ENCODE measurements at regions not wholly inside any gene's neighbourhood (a gene's known extent, or its start where the extent isn't known, plus 50 kb on each side); places are given as distances from the start of the nearest gene placed in this dataset.

DNA sequence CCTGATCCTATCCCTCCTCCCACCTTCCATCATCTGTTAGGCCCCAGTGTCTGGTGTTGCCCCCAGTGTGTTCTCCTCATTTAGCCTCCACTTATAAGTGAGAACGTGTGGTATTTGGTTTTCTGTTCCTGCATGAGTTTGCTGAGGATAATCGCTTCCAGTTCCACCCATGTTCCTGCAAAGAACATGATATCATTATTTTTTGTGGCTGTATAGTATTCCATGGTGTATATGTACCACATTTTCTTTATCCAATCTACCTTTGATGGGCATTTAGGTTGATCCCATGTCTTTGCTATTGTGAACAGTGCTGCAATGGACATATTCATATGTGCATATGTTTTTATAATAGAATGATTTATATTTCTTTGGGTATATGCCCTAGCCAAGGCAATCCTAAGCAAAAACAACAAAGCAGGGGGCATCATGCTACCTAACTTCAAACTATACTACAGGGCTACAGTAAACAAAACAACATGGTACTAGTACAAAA lies 142.9 kb downstream of the TNFSF18 start:
- H3K27ac ChIP-seq (ENCODE audit: insufficient read depth, low read length, poor library complexity, severe bottlenecking): no peak overlapping the region
- H3K9me3 ChIP-seq (ENCODE audit: control insufficient read depth, low read length): peaks cover 4% of the 10 kb centered on the region
- no peak for DNase-seq
- H3K36me3 ChIP-seq (ENCODE audit: control insufficient read depth, insufficient read depth, low read length): no peaks in the 10 kb centered on the region
- H3K4me1 ChIP-seq (ENCODE audit: control insufficient read depth, insufficient read depth, low read length, poor library complexity, severe bottlenecking): no peaks in the 10 kb centered on the region
- no peak overlapping the region for H3K4me3 ChIP-seq (ENCODE audit: insufficient read depth, low read depth, low read length, poor library complexity, severe bottlenecking)
- no peaks in the 10 kb centered on the region for H3K27me3 ChIP-seq (replicated peaks; ENCODE audit: control insufficient read depth, insufficient read depth, low read length, poor library complexity, severe bottlenecking)

DNA sequence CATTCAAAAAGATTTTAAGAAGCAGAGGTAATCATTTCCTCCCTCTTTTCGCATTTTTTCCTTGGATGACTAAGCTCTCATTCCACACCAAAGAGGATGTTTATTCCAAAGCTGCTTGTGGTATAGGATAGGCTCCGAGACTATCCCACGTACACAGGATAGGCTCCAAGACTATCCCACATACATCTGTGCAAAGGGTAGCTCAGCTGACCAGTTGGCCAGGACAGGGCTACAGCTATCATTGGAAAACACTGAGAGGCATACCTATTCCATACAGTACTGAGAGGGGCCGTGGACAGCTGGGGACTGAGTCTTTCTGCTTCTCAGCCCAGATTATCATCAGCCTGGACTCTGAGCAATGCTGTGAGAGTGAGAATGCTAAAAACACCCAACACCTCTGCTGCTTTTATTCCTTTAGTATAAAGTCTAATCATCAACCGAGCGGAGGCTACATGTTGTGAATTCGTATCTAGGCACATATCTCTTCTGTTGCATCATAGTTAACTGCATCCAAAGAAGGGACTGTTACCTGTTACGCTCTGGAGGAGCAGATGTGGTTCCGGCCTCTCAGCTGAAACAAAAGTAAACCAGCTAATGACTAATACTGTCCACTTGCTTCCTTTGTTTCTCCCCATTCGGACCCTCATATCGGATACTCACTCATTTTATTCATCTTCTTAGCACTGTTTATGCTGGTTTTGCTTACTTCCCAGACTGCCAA lies 141.0 kb downstream of the TNFSF18 start:
- Histone ChIP-seq H3K9me3 (ENCODE audit: control insufficient read depth, low read length) (peaks cover 7% of the 10 kb centered on the region), H3K4me1 (ENCODE audit: control insufficient read depth, insufficient read depth, low read length, poor library complexity, severe bottlenecking) (no peaks in the 10 kb centered on the region), H3K27me3 (replicated peaks; ENCODE audit: control insufficient read depth, insufficient read depth, low read length, poor library complexity, severe bottlenecking) (no peaks in the 10 kb centered on the region), H3K27ac (ENCODE audit: insufficient read depth, low read length, poor library complexity, severe bottlenecking) (no peak overlapping the region), H3K36me3 (ENCODE audit: control insufficient read depth, insufficient read depth, low read length) (no peaks in the 10 kb centered on the region), H3K4me3 (ENCODE audit: insufficient read depth, low read depth, low read length, poor library complexity, severe bottlenecking) (no peak overlapping the region)
- no peak for DNase-seq

DNA sequence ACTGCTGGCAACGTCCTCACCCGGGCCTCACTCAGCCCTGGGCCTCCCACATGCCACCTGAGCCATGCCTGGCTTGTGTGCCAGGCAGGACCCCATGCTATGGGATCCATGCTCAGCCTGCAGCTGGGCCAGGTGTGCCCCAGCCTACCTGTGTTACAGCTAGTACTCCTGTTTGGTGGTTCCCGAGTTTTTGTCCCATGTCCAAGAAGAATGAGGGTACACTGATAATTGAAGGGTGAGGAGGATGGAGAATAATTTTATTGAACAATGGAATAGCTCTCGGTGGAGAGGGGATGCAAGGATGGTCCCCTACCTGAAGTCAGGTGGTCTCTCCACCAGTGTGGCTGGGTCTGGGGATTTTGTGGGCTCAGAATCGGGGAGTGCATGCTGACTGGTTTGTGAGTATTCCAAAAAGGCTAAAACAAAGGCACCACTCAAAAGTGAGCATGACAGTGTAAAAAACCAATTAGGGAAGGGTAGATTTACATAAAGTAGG lies 137.9 kb downstream of the TNFSF18 start:
- Histone ChIP-seq H3K4me1 (ENCODE audit: control insufficient read depth, insufficient read depth, low read length, poor library complexity, severe bottlenecking) (no peaks in the 10 kb centered on the region), H3K36me3 (ENCODE audit: control insufficient read depth, insufficient read depth, low read length) (no peaks in the 10 kb centered on the region), H3K27ac (ENCODE audit: insufficient read depth, low read length, poor library complexity, severe bottlenecking) (no peak overlapping the region), H3K9me3 (ENCODE audit: control insufficient read depth, low read length) (peaks cover 7% of the 10 kb centered on the region), H3K27me3 (replicated peaks; ENCODE audit: control insufficient read depth, insufficient read depth, low read length, poor library complexity, severe bottlenecking) (no peaks in the 10 kb centered on the region), H3K4me3 (ENCODE audit: insufficient read depth, low read depth, low read length, poor library complexity, severe bottlenecking) (no peak overlapping the region)
- no peak for DNase-seq

DNA sequence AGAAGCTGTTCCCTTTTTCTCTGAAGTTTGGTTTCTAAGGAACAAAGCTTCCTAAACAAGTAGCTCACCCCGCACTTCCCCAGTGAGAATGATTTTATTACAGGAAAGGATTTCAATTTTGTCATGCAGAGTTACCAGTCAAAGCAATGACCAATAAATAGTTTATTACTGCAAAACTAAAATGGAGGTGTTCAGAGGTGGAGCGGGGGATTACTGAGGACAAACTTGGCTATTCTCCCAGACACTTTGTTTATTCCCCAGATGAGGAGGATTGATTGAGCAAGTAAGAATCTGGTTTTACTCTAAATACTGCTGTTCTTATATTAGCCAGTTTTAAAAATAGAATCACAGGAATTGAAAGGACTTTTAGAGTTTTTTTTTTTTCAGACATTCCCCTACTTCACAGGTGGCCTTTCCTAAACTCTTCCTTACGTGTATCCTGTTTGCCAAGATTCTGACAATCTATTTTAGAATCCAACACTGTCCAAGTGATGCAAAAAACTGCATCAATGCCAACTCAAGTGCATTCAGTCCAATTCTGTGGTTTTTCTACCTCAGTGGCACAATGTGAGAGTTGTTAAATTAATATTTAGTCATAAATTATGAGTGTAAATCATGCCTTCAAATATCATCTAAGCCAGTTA lies 136.1 kb downstream of the TNFSF18 start:
- Histone ChIP-seq H3K4me3 (ENCODE audit: insufficient read depth, low read depth, low read length, poor library complexity, severe bottlenecking) (no peak overlapping the region), H3K9me3 (ENCODE audit: control insufficient read depth, low read length) (peaks cover 7% of the 10 kb centered on the region), H3K4me1 (ENCODE audit: control insufficient read depth, insufficient read depth, low read length, poor library complexity, severe bottlenecking) (no peaks in the 10 kb centered on the region), H3K27me3 (replicated peaks; ENCODE audit: control insufficient read depth, insufficient read depth, low read length, poor library complexity, severe bottlenecking) (no peaks in the 10 kb centered on the region), H3K36me3 (ENCODE audit: control insufficient read depth, insufficient read depth, low read length) (no peaks in the 10 kb centered on the region), H3K27ac (ENCODE audit: insufficient read depth, low read length, poor library complexity, severe bottlenecking) (no peak overlapping the region)
- no peak for DNase-seq

DNA sequence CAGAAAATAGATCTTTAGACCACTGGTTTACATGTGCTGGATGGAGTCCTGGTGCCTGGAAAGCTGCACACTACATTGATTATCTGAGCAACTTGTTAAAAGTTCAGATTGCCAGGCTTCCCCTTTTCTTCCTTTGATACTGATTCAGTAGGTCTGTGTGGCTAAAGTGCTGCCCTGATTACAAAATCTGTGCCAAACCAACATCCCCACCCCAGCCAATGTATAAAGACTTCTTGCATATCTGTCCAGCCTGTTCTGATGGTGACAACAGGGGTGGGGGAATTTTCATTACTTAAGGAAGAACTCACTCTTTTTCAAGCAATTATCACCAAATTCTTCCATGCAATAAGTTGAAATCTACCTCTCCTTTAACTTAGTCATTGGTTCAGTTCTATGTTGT lies 135.5 kb downstream of the TNFSF18 start:
- H3K4me3 ChIP-seq (ENCODE audit: insufficient read depth, low read depth, low read length, poor library complexity, severe bottlenecking): no peak overlapping the region
- no peaks in the 10 kb centered on the region for H3K36me3 ChIP-seq (ENCODE audit: control insufficient read depth, insufficient read depth, low read length)
- H3K4me1 ChIP-seq (ENCODE audit: control insufficient read depth, insufficient read depth, low read length, poor library complexity, severe bottlenecking): no peaks in the 10 kb centered on the region
- no peaks in the 10 kb centered on the region for H3K27me3 ChIP-seq (replicated peaks; ENCODE audit: control insufficient read depth, insufficient read depth, low read length, poor library complexity, severe bottlenecking)
- H3K9me3 ChIP-seq (ENCODE audit: control insufficient read depth, low read length): peaks cover 7% of the 10 kb centered on the region
- DNase-seq: no peak
- H3K27ac ChIP-seq (ENCODE audit: insufficient read depth, low read length, poor library complexity, severe bottlenecking): no peak overlapping the region

DNA sequence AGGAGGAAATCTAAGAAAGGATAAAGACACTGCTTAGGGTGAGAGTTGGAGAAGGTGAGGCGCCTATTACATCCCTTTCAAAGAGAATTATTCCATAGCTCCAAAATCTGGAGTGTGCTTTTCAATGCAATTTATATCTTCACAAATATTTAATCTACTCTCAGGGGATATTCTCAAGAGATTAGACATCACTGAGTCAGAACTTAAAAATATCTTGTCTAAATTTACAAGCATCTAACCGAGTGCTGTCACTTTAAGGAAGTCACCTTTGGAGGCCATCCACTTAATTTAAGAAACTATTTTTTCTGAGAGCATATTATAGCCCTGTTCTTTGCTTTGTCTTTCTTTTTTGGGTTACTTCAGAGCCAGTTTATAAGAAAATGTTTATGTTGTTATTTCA lies 134.6 kb downstream of the TNFSF18 start:
- Histone ChIP-seq H3K4me3 (ENCODE audit: insufficient read depth, low read depth, low read length, poor library complexity, severe bottlenecking) (no peak overlapping the region), H3K36me3 (ENCODE audit: control insufficient read depth, insufficient read depth, low read length) (no peaks in the 10 kb centered on the region), H3K9me3 (ENCODE audit: control insufficient read depth, low read length) (peaks cover 7% of the 10 kb centered on the region), H3K4me1 (ENCODE audit: control insufficient read depth, insufficient read depth, low read length, poor library complexity, severe bottlenecking) (no peaks in the 10 kb centered on the region), H3K27me3 (replicated peaks; ENCODE audit: control insufficient read depth, insufficient read depth, low read length, poor library complexity, severe bottlenecking) (no peaks in the 10 kb centered on the region), H3K27ac (ENCODE audit: insufficient read depth, low read length, poor library complexity, severe bottlenecking) (no peak overlapping the region)
- no peak for DNase-seq

DNA sequence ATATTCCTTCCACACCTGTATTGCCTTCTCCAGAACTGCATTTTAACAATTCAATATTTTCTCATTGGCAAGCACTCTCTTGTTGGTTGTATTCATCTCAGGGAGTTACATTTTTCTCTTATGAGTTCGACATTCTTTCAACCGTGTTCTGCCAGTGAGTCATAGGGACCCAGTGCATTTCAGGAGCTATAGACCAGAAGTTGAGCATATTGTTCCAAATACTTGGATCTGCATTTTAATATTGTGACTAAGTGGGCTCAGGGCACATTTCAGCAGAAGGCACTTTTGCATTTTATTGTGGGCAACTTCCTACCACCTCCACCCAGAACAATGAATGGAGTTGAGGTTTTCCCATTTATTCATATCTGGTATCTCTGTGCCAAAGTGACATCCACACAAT lies 132.8 kb downstream of the TNFSF18 start:
- H3K27me3 ChIP-seq (replicated peaks; ENCODE audit: control insufficient read depth, insufficient read depth, low read length, poor library complexity, severe bottlenecking): no peaks in the 10 kb centered on the region
- no peak overlapping the region for H3K4me3 ChIP-seq (ENCODE audit: insufficient read depth, low read depth, low read length, poor library complexity, severe bottlenecking)
- DNase-seq: no peak
- H3K36me3 ChIP-seq (ENCODE audit: control insufficient read depth, insufficient read depth, low read length): no peaks in the 10 kb centered on the region
- no peak overlapping the region for H3K27ac ChIP-seq (ENCODE audit: insufficient read depth, low read length, poor library complexity, severe bottlenecking)
- H3K4me1 ChIP-seq (ENCODE audit: control insufficient read depth, insufficient read depth, low read length, poor library complexity, severe bottlenecking): no peaks in the 10 kb centered on the region
- peaks cover 2% of the 10 kb centered on the region for H3K9me3 ChIP-seq (ENCODE audit: control insufficient read depth, low read length)

DNA sequence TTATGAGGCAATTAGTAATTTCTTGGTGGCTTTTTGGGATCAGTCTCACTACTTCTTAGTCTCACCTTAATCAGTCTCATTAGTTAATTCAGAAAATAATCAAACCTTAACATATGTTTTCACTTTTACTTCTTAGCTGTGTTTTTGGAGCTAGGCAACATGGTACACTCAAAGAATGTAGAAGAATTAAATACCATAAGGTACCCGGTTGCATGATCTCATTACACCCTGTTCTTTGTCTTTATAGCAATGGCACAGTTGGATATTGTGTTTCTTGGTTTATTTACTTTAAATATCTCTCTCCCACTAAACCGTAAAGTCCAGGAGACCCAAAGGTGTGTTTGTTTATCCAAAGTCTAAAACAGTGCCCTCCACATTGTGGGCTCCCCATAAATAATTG lies 132.3 kb downstream of the TNFSF18 start:
- no peak for DNase-seq

DNA sequence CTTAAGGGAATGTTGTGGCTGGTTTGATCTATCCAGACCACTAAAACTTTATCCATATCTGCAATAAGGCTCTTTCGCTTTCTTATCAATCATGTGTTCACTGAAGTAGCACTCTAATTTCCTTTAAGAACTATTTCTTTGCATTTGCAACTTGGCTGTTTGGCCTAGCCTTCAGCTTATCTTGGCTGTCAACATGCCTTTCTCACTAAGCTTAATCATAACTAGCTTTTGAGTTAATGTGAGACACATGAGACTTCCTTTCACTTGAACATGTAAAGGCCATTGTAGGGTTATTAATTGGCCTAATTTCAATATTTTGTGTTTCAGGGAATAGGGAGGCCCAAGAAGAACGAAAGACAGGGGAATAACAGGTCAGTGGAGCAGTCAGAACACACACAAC lies 124.7 kb downstream of the TNFSF18 start:
- Histone ChIP-seq H3K27me3 (replicated peaks; ENCODE audit: control insufficient read depth, insufficient read depth, low read length, poor library complexity, severe bottlenecking) (no peaks in the 10 kb centered on the region), H3K4me1 (ENCODE audit: control insufficient read depth, insufficient read depth, low read length, poor library complexity, severe bottlenecking) (no peaks in the 10 kb centered on the region), H3K4me3 (ENCODE audit: insufficient read depth, low read depth, low read length, poor library complexity, severe bottlenecking) (no peak overlapping the region), H3K36me3 (ENCODE audit: control insufficient read depth, insufficient read depth, low read length) (no peaks in the 10 kb centered on the region), H3K9me3 (ENCODE audit: control insufficient read depth, low read length) (no peaks in the 10 kb centered on the region), H3K27ac (ENCODE audit: insufficient read depth, low read length, poor library complexity, severe bottlenecking) (no peak overlapping the region)
- no peak for DNase-seq

More for the DNA sequence above, 132.3 kb downstream of the TNFSF18 start:
- Histone ChIP-seq H3K27ac (ENCODE audit: insufficient read depth, low read length, poor library complexity, severe bottlenecking) (no peak overlapping the region), H3K4me3 (ENCODE audit: insufficient read depth, low read depth, low read length, poor library complexity, severe bottlenecking) (no peak overlapping the region), H3K9me3 (ENCODE audit: control insufficient read depth, low read length) (no peaks in the 10 kb centered on the region), H3K27me3 (replicated peaks; ENCODE audit: control insufficient read depth, insufficient read depth, low read length, poor library complexity, severe bottlenecking) (no peaks in the 10 kb centered on the region), H3K36me3 (ENCODE audit: control insufficient read depth, insufficient read depth, low read length) (no peaks in the 10 kb centered on the region), H3K4me1 (ENCODE audit: control insufficient read depth, insufficient read depth, low read length, poor library complexity, severe bottlenecking) (no peaks in the 10 kb centered on the region)

DNA sequence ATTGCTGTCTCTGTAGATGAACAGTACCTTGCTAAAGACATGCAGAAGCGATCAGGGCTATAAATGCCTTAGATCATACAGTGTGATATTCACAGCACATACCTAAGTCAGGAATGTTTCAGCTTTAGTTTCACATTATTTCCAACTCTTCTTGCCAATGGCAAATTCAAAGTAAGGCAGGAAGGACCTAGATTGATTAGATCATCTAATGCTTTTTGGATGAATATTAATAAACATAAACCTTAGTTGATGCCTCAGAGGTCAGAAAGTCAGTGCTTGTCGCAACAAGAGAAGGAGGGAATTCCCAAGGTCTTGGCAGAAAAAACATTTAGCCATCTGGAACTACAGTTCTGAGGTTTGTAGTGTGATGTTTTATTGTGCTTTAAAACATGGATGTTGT lies 122.3 kb downstream of the TNFSF18 start:
- H3K9me3 ChIP-seq (ENCODE audit: control insufficient read depth, low read length): no peaks in the 10 kb centered on the region
- H3K27me3 ChIP-seq (replicated peaks; ENCODE audit: control insufficient read depth, insufficient read depth, low read length, poor library complexity, severe bottlenecking): no peaks in the 10 kb centered on the region
- no peaks in the 10 kb centered on the region for H3K36me3 ChIP-seq (ENCODE audit: control insufficient read depth, insufficient read depth, low read length)
- no peaks in the 10 kb centered on the region for H3K4me1 ChIP-seq (ENCODE audit: control insufficient read depth, insufficient read depth, low read length, poor library complexity, severe bottlenecking)
- H3K4me3 ChIP-seq (ENCODE audit: insufficient read depth, low read depth, low read length, poor library complexity, severe bottlenecking): no peak overlapping the region
- H3K27ac ChIP-seq (ENCODE audit: insufficient read depth, low read length, poor library complexity, severe bottlenecking): no peak overlapping the region
- no peak for DNase-seq
